Mucosa of descending colon (tissue), 3 donors: ENCODE measurements at regions not wholly inside any gene's neighbourhood (a gene's known extent, or its start where the extent isn't known, plus 50 kb on each side); places are given as distances from the start of the nearest gene placed in this dataset.
A peak's percentile ranks its signal among the peaks of the same experiment; 100 is the strongest.
"Not testable (repeated sequence)": the region's sequence is repeated elsewhere in the genome, so short reads cannot be mapped to it uniquely, and the experiment has no call there.

Experiments used
- ATAC-seq: fragments of 200-7000 bp; cut with Tn5 transposase; one replicate; pipeline ENCODE4 v1.9.1; 2020; ENCODE audit warnings: mild to moderate bottlenecking, moderate library complexity
- DNase-seq, 3 donors: peaks; one replicate each; pipeline ENCODE4 v3.0.0-alpha.2; 2020
- H3K36me3 ChIP-seq: fragments of 200-600 bp; one replicate; pipeline ENCODE4 v1.8.0; 2021; ENCODE audit warnings: low read depth, mild to moderate bottlenecking
- H3K4me1 ChIP-seq: fragments of 200-600 bp; one replicate; pipeline ENCODE4 v1.8.0; 2021; ENCODE audit warnings: low read depth, mild to moderate bottlenecking
- H3K4me3 ChIP-seq: fragments of 200-600 bp; one replicate; pipeline ENCODE4 v1.8.0; 2021; ENCODE audit warnings: mild to moderate bottlenecking
- H3K9me3 ChIP-seq: fragments of 200-600 bp; one replicate; pipeline ENCODE4 v1.8.0; 2021; ENCODE audit warnings: mild to moderate bottlenecking
- CTCF ChIP-seq: fragments of 200-600 bp; IDR thresholded peaks from one replicate; pipeline ENCODE4 v1.8.0; 2022; ENCODE audit warnings: antibody characterized with exemption, mild to moderate bottlenecking
- intact Hi-C, 2 donors: fragments of 100-400 bp; cut with DNase I in 1 of 2; cut with micrococcal nuclease in 1 of 2; formaldehyde crosslinking; loops; one replicate each; pipeline versions ENCODE4 v1.11.0 to v1.11.1; 2022; cut with DNase I, micrococcal nuclease
- donor health status: DM: no; HTN: no; CAD: no; lungs with moderate emphysema.
- donor health status: DM: no; HTN: no; CAD: no.
- donor health status: DM: no; HTN: yes; CAD: no.

GRCh38 chr18:54662986-54663385, 71.9 kb downstream of the DYNAP start:
- Histone ChIP-seq H3K9me3 (no peaks in the 10 kb centered on the region), H3K4me3 (no peak overlapping the region), H3K36me3 (no peaks in the 10 kb centered on the region), H3K4me1 (no peaks in the 10 kb centered on the region)
- DNase-seq (no peak), ATAC-seq (no peak)
- TF ChIP-seq CTCF = no peak
- intact Hi-C loops = no loop called here

GRCh38 chr18:54669701-54670100, 78.7 kb downstream of the DYNAP start:
- not testable (repeated sequence) for DNase-seq, H3K4me3 ChIP-seq, ATAC-seq, H3K4me1 ChIP-seq, H3K9me3 ChIP-seq, H3K36me3 ChIP-seq
- intact Hi-C loops = loop anchor here in 1 of 2 donors (2.0 to 10.0 kb wide), 2 partner anchors 225 to 275 kb away; no protein-coding TSS in a partner anchor

- peaks cover 3% of the 10 kb centered on the region for H3K4me1 ChIP-seq
- ATAC-seq = no peak
- no peak for TF ChIP-seq CTCF
- DNase-seq = peak in 1 of 3 donors; percentile 51
- H3K4me3 ChIP-seq = no peak overlapping the region
- H3K36me3 ChIP-seq = no peaks in the 10 kb centered on the region
- H3K9me3 ChIP-seq = no peaks in the 10 kb centered on the region
- intact Hi-C loops = loop anchor here in 1 of 2 donors (2.0 to 10.0 kb wide), 2 partner anchors 227 to 277 kb away; no protein-coding TSS in a partner anchor
These were observed 80.3 kb downstream of the DYNAP start for GRCh38 chr18:54671291-54671881.

DNA sequence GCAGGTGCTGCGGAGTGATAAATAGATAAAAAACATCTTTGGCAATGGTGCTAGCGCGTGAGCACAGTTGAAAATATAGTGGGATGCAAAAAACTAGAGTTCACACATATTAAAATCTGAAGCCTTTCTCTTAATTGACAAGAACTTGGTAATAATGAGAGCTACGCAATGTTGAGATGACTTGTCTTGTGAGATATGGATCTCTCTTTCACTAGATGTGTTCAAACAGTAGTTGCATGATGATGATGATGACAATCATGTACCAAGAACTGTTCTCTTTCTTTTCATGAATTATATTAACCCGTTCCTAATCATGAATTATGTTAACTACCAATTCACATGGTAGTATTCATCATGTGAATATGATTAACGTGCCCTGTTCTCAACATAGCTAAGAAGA, 81.1 kb downstream of the DYNAP start:
- DNase-seq (no peak), ATAC-seq (no peak)
- Histone ChIP-seq H3K4me3 (no peak overlapping the region), H3K36me3 (no peaks in the 10 kb centered on the region), H3K4me1 (peaks cover 3% of the 10 kb centered on the region), H3K9me3 (no peaks in the 10 kb centered on the region)
- TF ChIP-seq CTCF = no peak
- intact Hi-C loops = loop anchor here in 1 of 2 donors (10.0 kb wide), 1 partner anchor 277 kb away; no protein-coding TSS in a partner anchor

GRCh38 chr18:54672846-54673475, 81.9 kb downstream of the DYNAP start:
- no peaks in the 10 kb centered on the region for H3K9me3 ChIP-seq
- H3K4me3 ChIP-seq = no peak overlapping the region
- TF ChIP-seq CTCF = no peak
- DNase-seq = peak in 2 of 3 donors; percentile 52 to 73
- H3K36me3 ChIP-seq = no peaks in the 10 kb centered on the region
- H3K4me1 ChIP-seq = peaks cover 3% of the 10 kb centered on the region
- intact Hi-C loops = loop anchor here in 1 of 2 donors (10.0 kb wide), 1 partner anchor 278 kb away; no protein-coding TSS in a partner anchor
- peak; percentile 99 for ATAC-seq

DNA sequence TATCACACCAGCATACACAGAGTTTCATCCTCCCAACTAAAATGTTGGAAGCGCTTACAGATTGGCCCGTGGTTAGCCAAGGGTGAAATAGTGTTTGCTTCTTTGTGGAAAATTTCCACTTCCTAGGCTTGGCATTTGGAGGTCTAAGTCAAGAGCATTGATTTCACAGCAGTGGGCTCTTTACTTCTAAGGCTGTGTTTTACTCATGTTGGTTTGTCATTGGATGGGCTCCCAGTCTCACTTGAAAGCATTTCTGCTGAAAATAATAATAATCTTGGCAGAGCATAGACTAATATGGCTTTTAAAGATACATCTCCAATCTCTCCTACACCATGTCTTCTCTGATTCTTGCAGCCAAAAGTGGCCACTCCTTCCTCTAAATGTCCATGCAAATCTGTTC, 82.9 kb downstream of the DYNAP start:
- no peak for TF ChIP-seq CTCF

More for the DNA sequence above, 82.9 kb downstream of the DYNAP start:
- Histone ChIP-seq H3K9me3 (no peaks in the 10 kb centered on the region), H3K4me3 (no peak overlapping the region), H3K36me3 (no peaks in the 10 kb centered on the region), H3K4me1 (peaks cover 3% of the 10 kb centered on the region)
- DNase-seq (no peak), ATAC-seq (no peak)
- intact Hi-C loops = loop anchor here in 1 of 2 donors (10.0 kb wide), 1 partner anchor 279 kb away; no protein-coding TSS in a partner anchor
